ENCODE measurements at regions not wholly inside any gene's neighbourhood (a gene's known extent, or its start where the extent isn't known, plus 50 kb on each side); places are given as distances from the start of the nearest gene placed in this dataset.

DNA sequence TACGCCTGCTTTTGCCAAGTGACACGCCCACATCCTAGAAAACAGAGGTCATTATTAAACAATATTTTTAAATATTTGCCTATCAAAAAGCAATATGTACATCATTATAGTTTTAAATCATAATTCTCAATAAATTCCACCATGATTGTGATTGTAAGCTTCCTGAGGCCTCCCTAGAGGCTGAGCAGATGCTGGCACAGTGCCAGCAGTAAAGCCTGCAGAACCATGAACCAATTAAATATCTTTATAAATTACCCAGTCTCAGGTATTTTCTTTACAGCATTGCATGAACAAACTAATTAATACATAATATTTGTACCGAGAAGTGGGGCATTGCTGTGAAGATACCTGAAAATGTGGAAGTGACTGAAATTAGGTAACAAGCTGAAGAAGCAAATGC lies 174.7 kb upstream of the TMEM196 start:
- no peak for TF ChIP-seq CTCF (conservative IDR thresholded peaks at IDR 0.05)
- Histone ChIP-seq H2BK5ac (ENCODE audit: insufficient read length, low read length) (no peak overlapping the region), H3K23ac (ENCODE audit: insufficient read length, low read depth, low read length) (no peak overlapping the region), H3K18ac (ENCODE audit: insufficient read length, low read depth, low read length) (no peak overlapping the region), H3K23me2 (ENCODE audit: insufficient read length, low read depth, low read length, poor library complexity, severe bottlenecking) (no peaks in the 10 kb centered on the region), H3K79me1 (ENCODE audit: insufficient read depth, low read depth, low read length, poor library complexity, severe bottlenecking) (no peaks in the 10 kb centered on the region), H2BK15ac (ENCODE audit: low read depth, low read length) (no peak overlapping the region), H2BK20ac (ENCODE audit: low read depth, low read length, poor library complexity, severe bottlenecking) (no peak overlapping the region), H4K91ac (ENCODE audit: insufficient read length, low read depth, low read length) (no peak overlapping the region), H4K8ac (replicated peaks; ENCODE audit: insufficient read length, low read depth, low read length) (no peak overlapping the region), H3K14ac (ENCODE audit: insufficient read depth, low read length) (no peak overlapping the region), H2AFZ (ENCODE audit: low read length) (no peak overlapping the region), H3K4me1 (ENCODE audit: insufficient read depth, low read length) (no peaks in the 10 kb centered on the region), H3K56ac (ENCODE audit: insufficient read length, low read depth, low read length) (no peak overlapping the region), H3K9ac (ENCODE audit: extremely low read depth, insufficient read length, low read length) (no peak overlapping the region), H3K9me3 (ENCODE audit: control insufficient read depth, low read depth, low read length) (no peaks in the 10 kb centered on the region), H3K27ac (ENCODE audit: insufficient read length, low read depth, low read length) (no peak overlapping the region), H4K20me1 (ENCODE audit: control insufficient read depth, insufficient read depth, insufficient read length) (no peaks in the 10 kb centered on the region), H3K27me3 (ENCODE audit: insufficient read depth, low read length) (no peaks in the 10 kb centered on the region), H2AK5ac (ENCODE audit: insufficient read length, low read length) (no peak overlapping the region), H2BK120ac (ENCODE audit: low read depth, low read length, poor library complexity, severe bottlenecking) (no peak overlapping the region), H3K79me2 (ENCODE audit: insufficient read depth, low read length) (no peaks in the 10 kb centered on the region), H2BK12ac (ENCODE audit: insufficient read length, low read depth, low read length) (no peak overlapping the region), H3T11ph (ENCODE audit: low read length) (no peak overlapping the region), H4K5ac (ENCODE audit: insufficient read length, low read depth, low read length) (no peak overlapping the region), H3K4ac (ENCODE audit: low read depth, low read length) (no peak overlapping the region), H3K4me2 (ENCODE audit: insufficient read depth, insufficient read length, low read length) (no peak overlapping the region)
- no peak for DNase-seq
- Mint-ChIP-seq H3K27ac (no peak overlapping the region), H3K9me3 (peaks cover 19 to 23% of the 10 kb centered on the region in 2 experiments), H3K36me3 (ENCODE audit: insufficient read depth in 1 of 3, low read depth in 3 of 3) (peaks cover 3 to 47% (median 8%) of the 10 kb centered on the region in 3 experiments; a peak in 4 of 7 replicates), H3K27me3 (ENCODE audit: low read depth) (no peaks in the 10 kb centered on the region; the same call in 1 of the 2 replicates), H3K4me1 (peaks cover 0 to 3% of the 10 kb centered on the region in 2 experiments; a peak in 1 of 4 replicates), H3K4me3 (no peak overlapping the region)
- WGBS (ENCODE audit: extremely low coverage, insufficient read length, low lambda C conversion rate), result no CpG with 5 or more reads among the region's 3 CpGs
